ENCODE measurements at regions not wholly inside any gene's neighbourhood (a gene's known extent, or its start where the extent isn't known, plus 50 kb on each side); places are given as distances from the start of the nearest gene placed in this dataset.

DNA sequence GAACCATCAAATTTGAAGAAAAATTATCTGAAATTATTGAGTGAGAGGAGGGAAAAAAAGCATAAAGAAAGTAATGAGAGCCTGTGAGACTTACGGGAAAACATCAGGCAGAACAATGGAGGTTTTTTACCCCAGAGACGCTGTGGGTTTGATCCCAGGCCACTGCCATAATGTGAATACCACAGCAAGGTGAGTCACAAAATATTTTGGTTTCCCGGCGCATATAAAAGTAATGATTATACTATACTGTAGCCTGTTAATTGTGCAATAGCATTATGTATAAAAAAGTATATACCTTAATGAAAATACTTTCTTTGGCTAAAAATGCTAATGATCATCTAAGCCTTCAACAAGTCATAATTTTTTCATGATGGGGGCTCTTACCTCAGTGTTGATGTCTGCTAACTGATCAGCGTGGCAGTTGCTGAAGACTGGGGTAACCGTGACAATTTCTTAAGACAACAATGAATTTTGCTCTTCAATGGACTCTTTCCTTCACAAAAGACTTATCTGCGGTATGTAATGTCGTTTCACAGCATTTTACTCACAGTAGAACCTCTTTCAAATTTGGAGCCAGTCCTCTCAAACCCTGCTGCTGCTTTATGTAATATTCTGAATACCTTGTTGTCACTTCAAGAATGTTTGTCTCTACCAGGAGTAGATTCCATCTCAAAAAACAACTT, 97.0 kb upstream of the FAM20C start:
- H3K36me3 ChIP-seq (ENCODE audit: insufficient read depth, low read length), result no peaks in the 10 kb centered on the region
- H3K27ac ChIP-seq (ENCODE audit: low read length), result no peak overlapping the region
- no peaks in the 10 kb centered on the region for H3K27me3 ChIP-seq (ENCODE audit: insufficient read depth, low read depth, low read length)
- no peaks in the 10 kb centered on the region for H3K79me2 ChIP-seq (replicated peaks; ENCODE audit: insufficient read depth, low read length)
- no peak overlapping the region for H3K4me2 ChIP-seq (ENCODE audit: low read length)
- H3K9me2 ChIP-seq (ENCODE audit: insufficient read depth, low read length), result no peaks in the 10 kb centered on the region
- H3K9ac ChIP-seq (ENCODE audit: low read length), result no peak overlapping the region
- H4K20me1 ChIP-seq (ENCODE audit: insufficient read depth), result no peaks in the 10 kb centered on the region
- no peaks in the 10 kb centered on the region for H3K9me3 ChIP-seq (ENCODE audit: low read length)
- H3K4me3 ChIP-seq (ENCODE audit: low read length), result no peak overlapping the region
- H2AFZ ChIP-seq (ENCODE audit: low read depth, low read length), result no peak overlapping the region
- no peaks in the 10 kb centered on the region for H3F3A ChIP-seq (ENCODE audit: insufficient read depth, low read length, poor library complexity, severe bottlenecking)
- TF ChIP-seq RAD21 (conservative IDR thresholded peaks at IDR 0.05) (no peak), SMC3 (conservative IDR thresholded peaks at IDR 0.05; ENCODE audit: poor library complexity) (no peak), TAF1 (IDR thresholded peaks at IDR 0.05; ENCODE audit: low read depth) (no peak), MXI1 (conservative IDR thresholded peaks at IDR 0.05; ENCODE audit: poor library complexity, severe bottlenecking) (no peak)
- TF ChIP-seq, protein P1, sequence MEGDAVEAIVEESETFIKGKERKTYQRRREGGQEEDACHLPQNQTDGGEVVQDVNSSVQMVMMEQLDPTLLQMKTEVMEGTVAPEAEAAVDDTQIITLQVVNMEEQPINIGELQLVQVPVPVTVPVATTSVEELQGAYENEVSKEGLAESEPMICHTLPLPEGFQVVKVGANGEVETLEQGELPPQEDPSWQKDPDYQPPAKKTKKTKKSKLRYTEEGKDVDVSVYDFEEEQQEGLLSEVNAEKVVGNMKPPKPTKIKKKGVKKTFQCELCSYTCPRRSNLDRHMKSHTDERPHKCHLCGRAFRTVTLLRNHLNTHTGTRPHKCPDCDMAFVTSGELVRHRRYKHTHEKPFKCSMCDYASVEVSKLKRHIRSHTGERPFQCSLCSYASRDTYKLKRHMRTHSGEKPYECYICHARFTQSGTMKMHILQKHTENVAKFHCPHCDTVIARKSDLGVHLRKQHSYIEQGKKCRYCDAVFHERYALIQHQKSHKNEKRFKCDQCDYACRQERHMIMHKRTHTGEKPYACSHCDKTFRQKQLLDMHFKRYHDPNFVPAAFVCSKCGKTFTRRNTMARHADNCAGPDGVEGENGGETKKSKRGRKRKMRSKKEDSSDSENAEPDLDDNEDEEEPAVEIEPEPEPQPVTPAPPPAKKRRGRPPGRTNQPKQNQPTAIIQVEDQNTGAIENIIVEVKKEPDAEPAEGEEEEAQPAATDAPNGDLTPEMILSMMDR (IDR thresholded peaks at IDR 0.05; ENCODE audit: poor library complexity, severe bottlenecking), result no peak
- TF ChIP-seq, protein P2, sequence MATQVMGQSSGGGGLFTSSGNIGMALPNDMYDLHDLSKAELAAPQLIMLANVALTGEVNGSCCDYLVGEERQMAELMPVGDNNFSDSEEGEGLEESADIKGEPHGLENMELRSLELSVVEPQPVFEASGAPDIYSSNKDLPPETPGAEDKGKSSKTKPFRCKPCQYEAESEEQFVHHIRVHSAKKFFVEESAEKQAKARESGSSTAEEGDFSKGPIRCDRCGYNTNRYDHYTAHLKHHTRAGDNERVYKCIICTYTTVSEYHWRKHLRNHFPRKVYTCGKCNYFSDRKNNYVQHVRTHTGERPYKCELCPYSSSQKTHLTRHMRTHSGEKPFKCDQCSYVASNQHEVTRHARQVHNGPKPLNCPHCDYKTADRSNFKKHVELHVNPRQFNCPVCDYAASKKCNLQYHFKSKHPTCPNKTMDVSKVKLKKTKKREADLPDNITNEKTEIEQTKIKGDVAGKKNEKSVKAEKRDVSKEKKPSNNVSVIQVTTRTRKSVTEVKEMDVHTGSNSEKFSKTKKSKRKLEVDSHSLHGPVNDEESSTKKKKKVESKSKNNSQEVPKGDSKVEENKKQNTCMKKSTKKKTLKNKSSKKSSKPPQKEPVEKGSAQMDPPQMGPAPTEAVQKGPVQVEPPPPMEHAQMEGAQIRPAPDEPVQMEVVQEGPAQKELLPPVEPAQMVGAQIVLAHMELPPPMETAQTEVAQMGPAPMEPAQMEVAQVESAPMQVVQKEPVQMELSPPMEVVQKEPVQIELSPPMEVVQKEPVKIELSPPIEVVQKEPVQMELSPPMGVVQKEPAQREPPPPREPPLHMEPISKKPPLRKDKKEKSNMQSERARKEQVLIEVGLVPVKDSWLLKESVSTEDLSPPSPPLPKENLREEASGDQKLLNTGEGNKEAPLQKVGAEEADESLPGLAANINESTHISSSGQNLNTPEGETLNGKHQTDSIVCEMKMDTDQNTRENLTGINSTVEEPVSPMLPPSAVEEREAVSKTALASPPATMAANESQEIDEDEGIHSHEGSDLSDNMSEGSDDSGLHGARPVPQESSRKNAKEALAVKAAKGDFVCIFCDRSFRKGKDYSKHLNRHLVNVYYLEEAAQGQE (IDR thresholded peaks at IDR 0.05; ENCODE audit: borderline replicate concordance), result no peak

DNA sequence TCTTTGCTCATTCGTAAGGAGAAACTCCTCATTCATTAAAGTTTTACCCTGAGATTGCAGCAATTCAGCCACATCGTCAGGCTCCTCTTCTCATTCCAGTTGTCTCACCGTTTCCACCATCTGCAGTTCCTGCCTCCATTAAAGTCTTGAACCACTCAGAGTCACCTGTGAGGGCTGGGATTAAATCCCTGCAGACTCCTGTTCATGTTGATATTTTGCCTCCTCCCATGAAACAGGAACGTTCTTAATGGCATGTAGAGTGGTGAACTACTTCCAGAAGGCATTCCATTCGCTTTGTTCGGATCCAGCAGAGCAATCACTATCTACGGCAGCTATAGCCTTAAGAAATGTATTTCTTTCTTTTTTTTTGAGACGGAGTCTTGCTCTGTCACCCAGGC, 96.5 kb upstream of the FAM20C start:
- H2AFZ ChIP-seq (ENCODE audit: low read depth, low read length), result no peak overlapping the region
- H3K4me3 ChIP-seq (ENCODE audit: low read length), result no peak overlapping the region
- H3K36me3 ChIP-seq (ENCODE audit: insufficient read depth, low read length), result no peaks in the 10 kb centered on the region
- no peaks in the 10 kb centered on the region for H3K9me3 ChIP-seq (ENCODE audit: low read length)
- no peak overlapping the region for H3K27ac ChIP-seq (ENCODE audit: low read length)
- no peaks in the 10 kb centered on the region for H3K27me3 ChIP-seq (ENCODE audit: insufficient read depth, low read depth, low read length)
- no peaks in the 10 kb centered on the region for H4K20me1 ChIP-seq (ENCODE audit: insufficient read depth)
- no peaks in the 10 kb centered on the region for H3K9me2 ChIP-seq (ENCODE audit: insufficient read depth, low read length)
- H3K9ac ChIP-seq (ENCODE audit: low read length), result no peak overlapping the region
- TF ChIP-seq EZH2 (IDR thresholded peaks at IDR 0.05; ENCODE audit: borderline replicate concordance, insufficient read depth, low read length, poor library complexity, severe bottlenecking), result no peak
- TF ChIP-seq RAD21 (conservative IDR thresholded peaks at IDR 0.05), result no peak
- no peak for TF ChIP-seq EP300 (conservative IDR thresholded peaks at IDR 0.05; ENCODE audit: poor library complexity, severe bottlenecking)
- H3K4me2 ChIP-seq (ENCODE audit: low read length), result no peak overlapping the region
- H3F3A ChIP-seq (ENCODE audit: insufficient read depth, low read length, poor library complexity, severe bottlenecking), result no peaks in the 10 kb centered on the region
- no peaks in the 10 kb centered on the region for H3K79me2 ChIP-seq (replicated peaks; ENCODE audit: insufficient read depth, low read length)

DNA sequence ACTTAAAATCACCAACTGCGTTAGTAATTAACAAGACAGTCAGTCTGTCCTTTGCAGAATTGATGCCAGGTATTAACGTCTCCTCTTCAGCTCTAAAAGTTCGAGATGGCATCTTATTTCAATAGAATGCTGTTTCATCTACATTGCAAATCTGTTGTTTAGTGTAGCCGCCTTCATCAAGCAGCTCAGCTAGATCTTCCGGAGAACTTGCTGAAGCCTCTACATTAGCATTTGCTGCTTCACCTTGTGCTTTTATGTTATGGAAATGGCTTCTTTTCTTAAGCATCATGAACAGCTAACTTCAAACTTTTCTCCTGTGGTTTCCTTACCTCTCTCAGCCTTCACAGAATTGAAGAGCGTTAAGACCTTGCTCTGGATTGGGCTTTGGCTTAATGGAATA, 95.5 kb upstream of the FAM20C start:
- no peaks in the 10 kb centered on the region for H4K20me1 ChIP-seq (ENCODE audit: insufficient read depth)
- no peak overlapping the region for H3K4me2 ChIP-seq (ENCODE audit: low read length)
- H3K36me3 ChIP-seq (ENCODE audit: insufficient read depth, low read length), result no peaks in the 10 kb centered on the region
- no peak overlapping the region for H3K27ac ChIP-seq (ENCODE audit: low read length)
- no peaks in the 10 kb centered on the region for H3K9me3 ChIP-seq (ENCODE audit: low read length)
- TF ChIP-seq POLR2AphosphoS5 (IDR thresholded peaks at IDR 0.05), result no peak
- TF ChIP-seq TAF1 (IDR thresholded peaks at IDR 0.05; ENCODE audit: low read depth), result no peak
- no peak for TF ChIP-seq SMC3 (conservative IDR thresholded peaks at IDR 0.05; ENCODE audit: poor library complexity)
- no peak for TF ChIP-seq RAD21 (conservative IDR thresholded peaks at IDR 0.05)
- no peak overlapping the region for H3K4me3 ChIP-seq (ENCODE audit: low read length)
- no peak overlapping the region for H2AFZ ChIP-seq (ENCODE audit: low read depth, low read length)
- no peaks in the 10 kb centered on the region for H3F3A ChIP-seq (ENCODE audit: insufficient read depth, low read length, poor library complexity, severe bottlenecking)
- no peaks in the 10 kb centered on the region for H3K9me2 ChIP-seq (ENCODE audit: insufficient read depth, low read length)
- no peaks in the 10 kb centered on the region for H3K27me3 ChIP-seq (ENCODE audit: insufficient read depth, low read depth, low read length)
- H3K9ac ChIP-seq (ENCODE audit: low read length), result no peak overlapping the region
- H3K79me2 ChIP-seq (replicated peaks; ENCODE audit: insufficient read depth, low read length), result no peaks in the 10 kb centered on the region

All from neural cell (in vitro differentiated cells).